AG04450 (cell line): ENCODE measurements at regions not wholly inside any gene's neighbourhood (a gene's known extent, or its start where the extent isn't known, plus 50 kb on each side); places are given as distances from the start of the nearest gene placed in this dataset.

Source experiments
- CTCF ChIA-PET: fragments of 300-600, 350-600 bp; formaldehyde crosslinking; extraction: SDS; loops from one replicate; lab custom pipeline; 2022; ENCODE audit warnings: antibody characterized with exemption, inconsistent platforms; lab: Charles Lee
- POLR2A ChIA-PET: fragments of 350-600 bp; formaldehyde crosslinking; extraction: SDS; loops from one replicate; lab custom pipeline; 2021; ENCODE audit warnings: antibody characterized with exemption, inconsistent platforms; lab: Yijun Ruan, JAX
- DNase-seq: peaks from one replicate; pipeline ENCODE4 v3.0.0-alpha.2; 2011; ENCODE audit warnings: low read depth, low spot score
- H3K27ac ChIP-seq: one replicate; pipeline ENCODE4 v1.5.1; 2012; ENCODE audit warnings: low read depth, low read length, control low read depth
- H3K27me3 ChIP-seq: one replicate; pipeline ENCODE4 v1.6.0; 2012; ENCODE audit warnings: low read length; ENCODE audit not compliant: control insufficient read depth, insufficient read depth
- H3K4me3 ChIP-seq: 2 replicates; pipeline ENCODE4 v1.5.1; 2011; ENCODE audit warnings: mild to moderate bottlenecking, low read depth, low read length, control low read depth
- H3K9me3 ChIP-seq: 2 replicates; pipeline ENCODE4 v1.5.1; 2012; ENCODE audit warnings: low read length; ENCODE audit not compliant: control insufficient read depth, insufficient read depth
- CTCF ChIP-seq: IDR thresholded peaks from 2 replicates; pipeline ENCODE4 v1.5.1; 2011; ENCODE audit warnings: low read depth, low read length, control low read depth, inconsistent platforms

GRCh38 chr3:82100378-82100777 lies 338.9 kb upstream of the GBE1 start:
- H3K27me3 ChIP-seq, result no peaks in the 10 kb centered on the region
- no peak overlapping the region for H3K4me3 ChIP-seq
- H3K9me3 ChIP-seq, result no peaks in the 10 kb centered on the region
- no peak overlapping the region for H3K27ac ChIP-seq
- TF ChIP-seq CTCF, result no peak
- DNase-seq, result no peak
- POLR2A ChIA-PET, result no interaction called here
- CTCF ChIA-PET, result interaction anchor here (1.2 kb wide), 1 partner anchor 10 kb away, joined by 3 read pairs; no protein-coding TSS in a partner anchor

- no peak for TF ChIP-seq CTCF
- Histone ChIP-seq H3K27me3 (no peaks in the 10 kb centered on the region), H3K9me3 (no peaks in the 10 kb centered on the region; the same call in 1 of the 2 replicates), H3K27ac (no peak overlapping the region), H3K4me3 (no peak overlapping the region)
- no peak for DNase-seq
- ChIA-PET CTCF (no interaction called here), POLR2A (no interaction called here)
Measured at GRCh38 chr3:82093641-82094040, 332.2 kb upstream of the GBE1 start.

- H3K27me3 ChIP-seq, result no peaks in the 10 kb centered on the region
- TF ChIP-seq CTCF, result no peak
- DNase-seq, result no peak
- H3K27ac ChIP-seq, result no peak overlapping the region
- ChIA-PET POLR2A (no interaction called here), CTCF (no interaction called here)
- no peak overlapping the region for H3K4me3 ChIP-seq
- H3K9me3 ChIP-seq, result no peaks in the 10 kb centered on the region; the same call in 1 of the 2 replicates
Measured at GRCh38 chr3:82088749-82089148, 327.3 kb upstream of the GBE1 start.

GRCh38 chr3:82087958-82088357 lies 326.5 kb upstream of the GBE1 start:
- no peak for DNase-seq
- TF ChIP-seq CTCF, result no peak
- Histone ChIP-seq H3K9me3 (no peaks in the 10 kb centered on the region), H3K4me3 (no peak overlapping the region), H3K27me3 (no peaks in the 10 kb centered on the region), H3K27ac (no peak overlapping the region)
- ChIA-PET POLR2A (no interaction called here), CTCF (no interaction called here)

- Histone ChIP-seq H3K27ac (no peak overlapping the region), H3K27me3 (no peaks in the 10 kb centered on the region), H3K9me3 (no peaks in the 10 kb centered on the region), H3K4me3 (no peak overlapping the region)
- no peak for TF ChIP-seq CTCF
- CTCF ChIA-PET, result no interaction called here
- DNase-seq, result no peak
- POLR2A ChIA-PET, result no interaction called here
Measured at GRCh38 chr3:82085851-82086475, 324.5 kb upstream of the GBE1 start.
